ENCODE measurements at regions not wholly inside any gene's neighbourhood (a gene's known extent, or its start where the extent isn't known, plus 50 kb on each side); places are given as distances from the start of the nearest gene placed in this dataset.

GRCh38 chr12:62163368-62163767, 96.8 kb upstream of the USP15 start:
- TF ChIP-seq YY1 (tag by site-specific recombination; IDR thresholded peaks at IDR 0.05) = no peak
- TF ChIP-seq, protein P1, sequence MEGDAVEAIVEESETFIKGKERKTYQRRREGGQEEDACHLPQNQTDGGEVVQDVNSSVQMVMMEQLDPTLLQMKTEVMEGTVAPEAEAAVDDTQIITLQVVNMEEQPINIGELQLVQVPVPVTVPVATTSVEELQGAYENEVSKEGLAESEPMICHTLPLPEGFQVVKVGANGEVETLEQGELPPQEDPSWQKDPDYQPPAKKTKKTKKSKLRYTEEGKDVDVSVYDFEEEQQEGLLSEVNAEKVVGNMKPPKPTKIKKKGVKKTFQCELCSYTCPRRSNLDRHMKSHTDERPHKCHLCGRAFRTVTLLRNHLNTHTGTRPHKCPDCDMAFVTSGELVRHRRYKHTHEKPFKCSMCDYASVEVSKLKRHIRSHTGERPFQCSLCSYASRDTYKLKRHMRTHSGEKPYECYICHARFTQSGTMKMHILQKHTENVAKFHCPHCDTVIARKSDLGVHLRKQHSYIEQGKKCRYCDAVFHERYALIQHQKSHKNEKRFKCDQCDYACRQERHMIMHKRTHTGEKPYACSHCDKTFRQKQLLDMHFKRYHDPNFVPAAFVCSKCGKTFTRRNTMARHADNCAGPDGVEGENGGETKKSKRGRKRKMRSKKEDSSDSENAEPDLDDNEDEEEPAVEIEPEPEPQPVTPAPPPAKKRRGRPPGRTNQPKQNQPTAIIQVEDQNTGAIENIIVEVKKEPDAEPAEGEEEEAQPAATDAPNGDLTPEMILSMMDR (tag by site-specific recombination; IDR thresholded peaks at IDR 0.05) = no peak
- TF ChIP-seq, protein P2, sequence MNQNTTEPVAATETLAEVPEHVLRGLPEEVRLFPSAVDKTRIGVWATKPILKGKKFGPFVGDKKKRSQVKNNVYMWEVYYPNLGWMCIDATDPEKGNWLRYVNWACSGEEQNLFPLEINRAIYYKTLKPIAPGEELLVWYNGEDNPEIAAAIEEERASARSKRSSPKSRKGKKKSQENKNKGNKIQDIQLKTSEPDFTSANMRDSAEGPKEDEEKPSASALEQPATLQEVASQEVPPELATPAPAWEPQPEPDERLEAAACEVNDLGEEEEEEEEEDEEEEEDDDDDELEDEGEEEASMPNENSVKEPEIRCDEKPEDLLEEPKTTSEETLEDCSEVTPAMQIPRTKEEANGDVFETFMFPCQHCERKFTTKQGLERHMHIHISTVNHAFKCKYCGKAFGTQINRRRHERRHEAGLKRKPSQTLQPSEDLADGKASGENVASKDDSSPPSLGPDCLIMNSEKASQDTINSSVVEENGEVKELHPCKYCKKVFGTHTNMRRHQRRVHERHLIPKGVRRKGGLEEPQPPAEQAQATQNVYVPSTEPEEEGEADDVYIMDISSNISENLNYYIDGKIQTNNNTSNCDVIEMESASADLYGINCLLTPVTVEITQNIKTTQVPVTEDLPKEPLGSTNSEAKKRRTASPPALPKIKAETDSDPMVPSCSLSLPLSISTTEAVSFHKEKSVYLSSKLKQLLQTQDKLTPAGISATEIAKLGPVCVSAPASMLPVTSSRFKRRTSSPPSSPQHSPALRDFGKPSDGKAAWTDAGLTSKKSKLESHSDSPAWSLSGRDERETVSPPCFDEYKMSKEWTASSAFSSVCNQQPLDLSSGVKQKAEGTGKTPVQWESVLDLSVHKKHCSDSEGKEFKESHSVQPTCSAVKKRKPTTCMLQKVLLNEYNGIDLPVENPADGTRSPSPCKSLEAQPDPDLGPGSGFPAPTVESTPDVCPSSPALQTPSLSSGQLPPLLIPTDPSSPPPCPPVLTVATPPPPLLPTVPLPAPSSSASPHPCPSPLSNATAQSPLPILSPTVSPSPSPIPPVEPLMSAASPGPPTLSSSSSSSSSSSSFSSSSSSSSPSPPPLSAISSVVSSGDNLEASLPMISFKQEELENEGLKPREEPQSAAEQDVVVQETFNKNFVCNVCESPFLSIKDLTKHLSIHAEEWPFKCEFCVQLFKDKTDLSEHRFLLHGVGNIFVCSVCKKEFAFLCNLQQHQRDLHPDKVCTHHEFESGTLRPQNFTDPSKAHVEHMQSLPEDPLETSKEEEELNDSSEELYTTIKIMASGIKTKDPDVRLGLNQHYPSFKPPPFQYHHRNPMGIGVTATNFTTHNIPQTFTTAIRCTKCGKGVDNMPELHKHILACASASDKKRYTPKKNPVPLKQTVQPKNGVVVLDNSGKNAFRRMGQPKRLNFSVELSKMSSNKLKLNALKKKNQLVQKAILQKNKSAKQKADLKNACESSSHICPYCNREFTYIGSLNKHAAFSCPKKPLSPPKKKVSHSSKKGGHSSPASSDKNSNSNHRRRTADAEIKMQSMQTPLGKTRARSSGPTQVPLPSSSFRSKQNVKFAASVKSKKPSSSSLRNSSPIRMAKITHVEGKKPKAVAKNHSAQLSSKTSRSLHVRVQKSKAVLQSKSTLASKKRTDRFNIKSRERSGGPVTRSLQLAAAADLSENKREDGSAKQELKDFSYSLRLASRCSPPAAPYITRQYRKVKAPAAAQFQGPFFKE (tag by site-specific recombination; IDR thresholded peaks at IDR 0.05; ENCODE audit: borderline replicate concordance) = no peak

Data from HEK293 (cell line).